K562 (cell line): ENCODE measurements at regions not wholly inside any gene's neighbourhood (a gene's known extent, or its start where the extent isn't known, plus 50 kb on each side); places are given as distances from the start of the nearest gene placed in this dataset.

Experiments used
- AFF1 ChIP-seq, 2 experiments: fragments of 450-650 bp; IDR thresholded peaks; 2 replicates each; pipeline ENCODE4 v1.6.1; 2018; ENCODE audit warnings: mild to moderate bottlenecking in 2 of 2, low read depth in 1 of 2; ENCODE audit not compliant: partially characterized antibody in 2 of 2
- ASH1L ChIP-seq: fragments of 450-650 bp; IDR thresholded peaks from 2 replicates; pipeline ENCODE4 v1.6.1; 2018; ENCODE audit warnings: borderline replicate concordance, mild to moderate bottlenecking, low read depth; ENCODE audit not compliant: partially characterized antibody
- CAMTA2 ChIP-seq: fragments of 250-450 bp; sonication (Bioruptor Pico); conservative IDR thresholded peaks from 2 replicates; pipeline ENCODE4 v1.5.1; 2022
- CSDE1 ChIP-seq, 2 experiments: fragments of 450-650 bp; IDR thresholded peaks; 2 replicates each; pipeline ENCODE4 v1.6.1; 2016; ENCODE audit warnings: mild to moderate bottlenecking in 1 of 2
- CXXC5 ChIP-seq: fragments of 250-450 bp; sonication (Bioruptor Pico); IDR thresholded peaks from 2 replicates; pipeline ENCODE4 v1.8.0; 2022; ENCODE audit warnings: inconsistent platforms, mild to moderate bottlenecking, moderate library complexity
- MAFK ChIP-seq: IDR thresholded peaks from 2 replicates; pipeline ENCODE4 v1.6.1; 2011; ENCODE audit warnings: low read length, improper control_type of control experiment
- NFIX ChIP-seq: fragments of 250-450 bp; sonication (Bioruptor Pico); IDR thresholded peaks from 2 replicates; pipeline ENCODE4 v1.4.0; 2020; ENCODE audit warnings: low read depth, mild to moderate bottlenecking, moderate library complexity
- PBX2 ChIP-seq, 2 experiments: IDR thresholded peaks in 1 of 2; conservative IDR thresholded peaks in 1 of 2; 2 replicates each; pipeline ENCODE4 v1.6.1; 2016; ENCODE audit warnings: low read depth in 2 of 2, mild to moderate bottlenecking in 1 of 2, missing compliant biosample characterization in 1 of 2, missing genetic modification characterization in 1 of 2, moderate library complexity in 1 of 2
- SNIP1 ChIP-seq: fragments of 450-650 bp; IDR thresholded peaks from 2 replicates; pipeline ENCODE4 v1.7.1; 2017; ENCODE audit warnings: low read depth, mild to moderate bottlenecking
- TFAP4 ChIP-seq: sonication (generic); formaldehyde crosslinking; IDR thresholded peaks from 2 replicates; pipeline ENCODE4 v1.8.0; 2022; ENCODE audit warnings: missing genetic modification reagents, mild to moderate bottlenecking, moderate library complexity, borderline replicate concordance
- TRIM24 ChIP-seq, 2 experiments: fragments of 450-650 bp; IDR thresholded peaks; 2 replicates each; pipeline ENCODE4 v1.6.1; 2016
- ZNF121 ChIP-seq: sonication (generic); formaldehyde crosslinking; conservative IDR thresholded peaks from 2 replicates; pipeline ENCODE4 v1.8.0; 2022; ENCODE audit warnings: missing genetic modification reagents
- ZNF175 ChIP-seq: fragments of 200-800 bp; sonication (Bioruptor generic); IDR thresholded peaks from 2 replicates; pipeline ENCODE4 v1.6.1; 2016; ENCODE audit warnings: low read depth, mild to moderate bottlenecking, missing genetic modification characterization, missing compliant biosample characterization
- ZNF507 ChIP-seq: conservative IDR thresholded peaks from 2 replicates; pipeline ENCODE4 v1.6.1; 2017; ENCODE audit warnings: missing genetic modification characterization, missing compliant biosample characterization
- ZNF551 ChIP-seq: fragments of 250-450 bp; sonication (Bioruptor Pico); IDR thresholded peaks from 2 replicates; pipeline ENCODE4 v1.5.0; 2021; ENCODE audit warnings: mild to moderate bottlenecking, moderate library complexity
- ZNF583 ChIP-seq: fragments of 250-450 bp; sonication (Bioruptor Pico); IDR thresholded peaks from 2 replicates; pipeline ENCODE4 v1.4.0; 2020
- ZNF740 ChIP-seq, 3 experiments: fragments of 200-800 bp in 1 of 3; sonication (Bioruptor generic) in 1 of 3; sonication (generic) in 1 of 3; formaldehyde crosslinking in 1 of 3; IDR thresholded peaks; 2 replicates each; pipeline versions ENCODE4 v1.6.1 to v1.8.0; 2016 to 2022; ENCODE audit warnings: mild to moderate bottlenecking in 2 of 3, missing compliant biosample characterization in 2 of 3, missing genetic modification characterization in 2 of 3, missing genetic modification reagents in 1 of 3

GRCh38 chr7:29619848-29620555, 56.4 kb downstream of the PRR15 start (continued):
- TF ChIP-seq AFF1 (IDR thresholded peaks at IDR 0.05; ENCODE audit: low read depth in 1 of 2, partially characterized antibody in 2 of 2) (no peak), ZNF583 (CRISPR knock-in tag) (0 out of 2 replicates have a peak, but pooled peaks have one; percentile 63), ZNF740 (CRISPR knock-in tag; IDR thresholded peaks at IDR 0.05) (no peak), ZNF740 (tag; IDR thresholded peaks at IDR 0.05) (peak in 1 of 2 experiments; percentile 60; a peak in 1 of 4 replicates), ZNF507 (no peak), SNIP1 (no peak), MAFK (no peak), ASH1L (no peak), CXXC5 (peak; percentile 47), CAMTA2 (CRISPR knock-in tag) (no peak), ZNF175 (CRISPR knock-in tag) (peak; percentile 98), CSDE1 (IDR thresholded peaks at IDR 0.05) (no peak), TFAP4 (CRISPR knock-in tag) (no peak), TRIM24 (IDR thresholded peaks at IDR 0.05) (no peak), ZNF551 (no peak), NFIX (CRISPR knock-in tag) (no peak), ZNF121 (CRISPR knock-in tag) (no peak), PBX2 (CRISPR knock-in tag; IDR thresholded peaks at IDR 0.05; ENCODE audit: low read depth) (no peak), PBX2 (tag; conservative IDR thresholded peaks at IDR 0.05; ENCODE audit: low read depth) (0 out of 2 replicates have a peak, but pooled peaks have one; percentile 9)
